Upper lobe of left lung (tissue), 6 donors: ENCODE measurements at regions not wholly inside any gene's neighbourhood (a gene's known extent, or its start where the extent isn't known, plus 50 kb on each side); places are given as distances from the start of the nearest gene placed in this dataset.

Experiments used
- ATAC-seq, 2 donors: fragments of 200-7000 bp; cut with Tn5 transposase; one replicate each; pipeline ENCODE4 v1.9.1; 2022; ENCODE audit warnings: mild to moderate bottlenecking in 2 of 2, moderate library complexity in 2 of 2; ENCODE audit not compliant: low FRiP score in 2 of 2
- DNase-seq, 2 donors: peaks; one replicate each; pipeline ENCODE4 v3.0.0-alpha.2; 2019 to 2020
- H3K27ac ChIP-seq, 4 donors: fragments of 200-600 bp; sonication (generic); one replicate each; pipeline ENCODE4 v1.5.1; 2016 to 2019
- H3K27me3 ChIP-seq, 4 donors: fragments of 200-600 bp; sonication (generic); one replicate each; pipeline ENCODE4 v1.5.1; 2017 to 2019
- H3K36me3 ChIP-seq, 4 donors: fragments of 200-600 bp; sonication (generic); one replicate each; pipeline ENCODE4 v1.5.1; 2016 to 2019
- H3K4me1 ChIP-seq, 4 donors: fragments of 200-600 bp; sonication (generic); one replicate each; pipeline ENCODE4 v1.5.1; 2018 to 2019
- H3K4me3 ChIP-seq, 4 donors: fragments of 200-600 bp; sonication (generic); one replicate each; pipeline ENCODE4 v1.5.1; 2017 to 2019; ENCODE audit warnings: mild to moderate bottlenecking in 2 of 4, moderate library complexity in 1 of 4
- H3K9me3 ChIP-seq, 4 donors: fragments of 200-600 bp; sonication (generic); one replicate each; pipeline ENCODE4 v1.5.1; 2018 to 2019
- EP300 ChIP-seq, 4 donors: sonication (generic); formaldehyde crosslinking; IDR thresholded peaks; one replicate each; pipeline ENCODE4 v1.5.1; 2017; ENCODE audit warnings: antibody characterized with exemption in 4 of 4, control low read depth in 2 of 4
- POLR2A ChIP-seq, 4 donors: fragments of 450-650 bp; IDR thresholded peaks; one replicate each; pipeline ENCODE4 v1.5.1; 2016 to 2017; ENCODE audit warnings: antibody characterized with exemption in 4 of 4, mild to moderate bottlenecking in 2 of 4
- POLR2AphosphoS5 ChIP-seq, 2 donors: sonication (generic); formaldehyde crosslinking; IDR thresholded peaks; one replicate each; pipeline ENCODE4 v1.5.1; 2017; ENCODE audit warnings: antibody characterized with exemption in 2 of 2
- WGBS, 2 donors: methylation state at CpG; one replicate each; pipeline ENCODE4 v1.1.5; 2017 to 2018; 5-methylcytosine and 5-hydroxymethylcytosine counted together
- TF ChIP-seq, protein P1 (sequence below), 6 experiments: fragments of 450-650 bp in 4 of 6; fragments of 200-600 bp in 2 of 6; sonication (generic) in 2 of 6; IDR thresholded peaks; one replicate each; pipeline ENCODE4 v1.5.1; 2016 to 2019; ENCODE audit warnings: antibody characterized with exemption in 6 of 6
- donor health status: DM: no; HTN: no; CAD: no; lungs with moderate emphysema.
- donor health status: DM: no; HTN: yes; CAD: no; lungs with severe emphysema.

- no peak for DNase-seq
- 33 to 75% methylated on average over 2 of the region's 2 CpGs for WGBS, 2 donors
- ATAC-seq: no peak
These were observed 2044.9 kb upstream of the PCDH20 start for GRCh38 chr13:63460462-63461090.

GRCh38 chr13:63457186-63457585 lies 2041.5 kb upstream of the PCDH20 start:
- Histone ChIP-seq H3K4me3 (no peak overlapping the region), H3K9me3 (no peaks in the 10 kb centered on the region), H3K27me3 (no peaks in the 10 kb centered on the region), H3K27ac (no peak overlapping the region), H3K36me3 (no peaks in the 10 kb centered on the region), H3K4me1 (no peaks in the 10 kb centered on the region)
- 95 to 97% methylated on average over 1 of the region's 1 CpG for WGBS, 2 donors
- TF ChIP-seq, protein P1, sequence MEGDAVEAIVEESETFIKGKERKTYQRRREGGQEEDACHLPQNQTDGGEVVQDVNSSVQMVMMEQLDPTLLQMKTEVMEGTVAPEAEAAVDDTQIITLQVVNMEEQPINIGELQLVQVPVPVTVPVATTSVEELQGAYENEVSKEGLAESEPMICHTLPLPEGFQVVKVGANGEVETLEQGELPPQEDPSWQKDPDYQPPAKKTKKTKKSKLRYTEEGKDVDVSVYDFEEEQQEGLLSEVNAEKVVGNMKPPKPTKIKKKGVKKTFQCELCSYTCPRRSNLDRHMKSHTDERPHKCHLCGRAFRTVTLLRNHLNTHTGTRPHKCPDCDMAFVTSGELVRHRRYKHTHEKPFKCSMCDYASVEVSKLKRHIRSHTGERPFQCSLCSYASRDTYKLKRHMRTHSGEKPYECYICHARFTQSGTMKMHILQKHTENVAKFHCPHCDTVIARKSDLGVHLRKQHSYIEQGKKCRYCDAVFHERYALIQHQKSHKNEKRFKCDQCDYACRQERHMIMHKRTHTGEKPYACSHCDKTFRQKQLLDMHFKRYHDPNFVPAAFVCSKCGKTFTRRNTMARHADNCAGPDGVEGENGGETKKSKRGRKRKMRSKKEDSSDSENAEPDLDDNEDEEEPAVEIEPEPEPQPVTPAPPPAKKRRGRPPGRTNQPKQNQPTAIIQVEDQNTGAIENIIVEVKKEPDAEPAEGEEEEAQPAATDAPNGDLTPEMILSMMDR (IDR thresholded peaks at IDR 0.05): no peak
- TF ChIP-seq POLR2AphosphoS5 (IDR thresholded peaks at IDR 0.05) (no peak), EP300 (IDR thresholded peaks at IDR 0.05) (no peak), POLR2A (IDR thresholded peaks at IDR 0.05) (no peak)
- no peak for ATAC-seq
- no peak for DNase-seq

More at GRCh38 chr13:63460462-63461090, 2044.9 kb upstream of the PCDH20 start:
- no peaks in the 10 kb centered on the region for H3K9me3 ChIP-seq
- no peaks in the 10 kb centered on the region for H3K27me3 ChIP-seq
- H3K4me3 ChIP-seq: no peak overlapping the region
- H3K27ac ChIP-seq: no peak overlapping the region
- no peak for TF ChIP-seq POLR2A (IDR thresholded peaks at IDR 0.05)
- no peak for TF ChIP-seq POLR2AphosphoS5 (IDR thresholded peaks at IDR 0.05)
- TF ChIP-seq EP300 (IDR thresholded peaks at IDR 0.05): no peak
- TF ChIP-seq, protein P1 (IDR thresholded peaks at IDR 0.05): no peak
- no peaks in the 10 kb centered on the region for H3K36me3 ChIP-seq
- H3K4me1 ChIP-seq: no peaks in the 10 kb centered on the region

DNA sequence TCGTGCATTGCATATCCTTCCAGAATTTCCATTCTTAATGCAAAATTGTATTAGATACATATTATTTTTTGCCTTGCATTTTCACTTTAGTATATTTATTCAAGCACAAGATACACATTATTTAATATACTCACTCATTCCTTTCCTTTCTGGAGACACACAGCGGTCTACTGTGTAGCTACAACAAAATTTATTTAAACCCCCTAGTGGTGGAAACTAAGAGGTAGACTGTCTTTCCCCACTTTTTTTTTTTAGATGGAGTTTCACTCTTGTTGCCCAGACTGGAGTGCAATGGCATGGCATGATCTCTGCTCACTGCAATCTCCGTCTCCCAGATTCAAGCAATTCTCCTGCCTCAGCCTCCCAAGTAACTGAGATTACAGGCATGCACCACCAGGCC lies 2040.3 kb upstream of the PCDH20 start:
- Histone ChIP-seq H3K4me3 (no peak overlapping the region), H3K36me3 (no peaks in the 10 kb centered on the region), H3K27me3 (no peaks in the 10 kb centered on the region), H3K4me1 (no peaks in the 10 kb centered on the region), H3K27ac (no peak overlapping the region), H3K9me3 (no peaks in the 10 kb centered on the region)
- DNase-seq (no peak), ATAC-seq (no peak)
- TF ChIP-seq POLR2A (IDR thresholded peaks at IDR 0.05) (no peak), POLR2AphosphoS5 (IDR thresholded peaks at IDR 0.05) (no peak), EP300 (IDR thresholded peaks at IDR 0.05) (no peak)
- 79 to 91% methylated on average over 3 of the region's 3 CpGs for WGBS, 2 donors

- H3K4me1 ChIP-seq: no peaks in the 10 kb centered on the region
- H3K9me3 ChIP-seq: no peaks in the 10 kb centered on the region
- no peak overlapping the region for H3K27ac ChIP-seq
- no peak overlapping the region for H3K4me3 ChIP-seq
- TF ChIP-seq EP300 (IDR thresholded peaks at IDR 0.05) (no peak), POLR2AphosphoS5 (IDR thresholded peaks at IDR 0.05) (no peak), POLR2A (IDR thresholded peaks at IDR 0.05) (no peak)
- TF ChIP-seq, protein P1 (IDR thresholded peaks at IDR 0.05): no peak
- ATAC-seq: no peak
- 15 to 20% methylated on average over 1 of the region's 1 CpG for WGBS, 2 donors
- no peaks in the 10 kb centered on the region for H3K27me3 ChIP-seq
- no peak for DNase-seq
- no peaks in the 10 kb centered on the region for H3K36me3 ChIP-seq
These were observed 2033.9 kb upstream of the PCDH20 start for GRCh38 chr13:63449550-63449949.

DNA sequence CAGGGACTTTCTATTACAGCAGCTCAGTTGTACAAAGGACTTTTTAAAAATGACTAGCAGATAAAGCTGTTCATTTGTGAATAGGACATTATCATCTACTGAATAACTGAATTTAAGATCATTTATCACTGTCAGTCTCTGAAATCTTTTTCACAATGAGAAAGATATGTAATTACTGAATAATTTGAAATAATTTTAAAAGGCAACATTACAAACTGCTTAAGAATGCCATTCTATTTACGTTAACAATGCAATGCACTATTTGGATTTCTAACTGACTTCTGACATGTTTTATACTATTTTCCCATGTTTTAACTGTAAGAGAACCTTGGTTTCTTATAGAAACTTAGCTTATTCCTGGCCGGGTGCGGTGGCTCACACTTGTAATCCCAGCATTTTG lies 2033.0 kb upstream of the PCDH20 start:
- no peak for ATAC-seq
- 88 to 90% methylated on average over 3 of the region's 3 CpGs for WGBS, 2 donors

More for the DNA sequence above, 2033.0 kb upstream of the PCDH20 start:
- H3K4me3 ChIP-seq: no peak overlapping the region
- TF ChIP-seq, protein P1 (IDR thresholded peaks at IDR 0.05): no peak
- no peak for TF ChIP-seq POLR2A (IDR thresholded peaks at IDR 0.05)
- DNase-seq: no peak
- H3K36me3 ChIP-seq: no peaks in the 10 kb centered on the region
- no peaks in the 10 kb centered on the region for H3K27me3 ChIP-seq
- H3K4me1 ChIP-seq: no peaks in the 10 kb centered on the region
- H3K27ac ChIP-seq: no peak overlapping the region
- H3K9me3 ChIP-seq: no peaks in the 10 kb centered on the region
